Globus pallidus (tissue), 1 donor: ENCODE measurements at regions not wholly inside any gene's neighbourhood (a gene's known extent, or its start where the extent isn't known, plus 50 kb on each side); places are given as distances from the start of the nearest gene placed in this dataset.
A peak's percentile ranks its signal among the peaks of the same experiment; 100 is the strongest.

Experiments
- DNase-seq: peaks from one replicate; pipeline ENCODE4 v3.0.0-alpha.2; 2015; ENCODE audit warnings: low spot score

DNA sequence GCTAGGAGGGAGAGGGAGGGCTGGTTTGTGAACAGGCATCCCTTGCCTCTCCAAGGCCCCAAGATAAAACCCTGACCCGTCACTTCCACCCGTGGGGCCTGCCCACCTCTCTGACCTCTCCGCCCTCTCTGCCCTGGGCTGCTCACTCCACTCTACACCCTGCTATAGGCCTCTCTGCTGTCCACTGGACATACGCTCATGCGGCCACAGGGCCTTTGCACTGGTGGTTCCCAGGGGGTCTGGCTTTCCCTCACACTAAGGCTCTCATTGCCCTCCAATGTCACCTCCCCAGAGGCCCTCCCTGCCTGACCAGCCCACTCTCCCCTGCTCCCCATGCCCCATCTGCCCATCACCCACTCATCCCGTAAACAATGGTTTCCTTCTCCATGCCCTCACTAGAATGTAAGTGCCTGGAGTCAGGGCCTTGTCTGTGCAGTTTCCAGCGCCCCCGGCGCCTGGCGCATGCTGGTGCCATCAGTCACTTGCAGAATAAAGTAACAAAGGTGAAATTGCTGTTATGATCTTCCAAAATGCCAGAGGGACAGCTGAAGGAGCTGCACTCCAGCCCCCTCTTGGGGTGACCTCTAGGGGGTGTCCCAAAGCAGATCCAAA lies 73.6 kb downstream of the RFLNA start:
- DNase-seq: peak; percentile 59

DNA sequence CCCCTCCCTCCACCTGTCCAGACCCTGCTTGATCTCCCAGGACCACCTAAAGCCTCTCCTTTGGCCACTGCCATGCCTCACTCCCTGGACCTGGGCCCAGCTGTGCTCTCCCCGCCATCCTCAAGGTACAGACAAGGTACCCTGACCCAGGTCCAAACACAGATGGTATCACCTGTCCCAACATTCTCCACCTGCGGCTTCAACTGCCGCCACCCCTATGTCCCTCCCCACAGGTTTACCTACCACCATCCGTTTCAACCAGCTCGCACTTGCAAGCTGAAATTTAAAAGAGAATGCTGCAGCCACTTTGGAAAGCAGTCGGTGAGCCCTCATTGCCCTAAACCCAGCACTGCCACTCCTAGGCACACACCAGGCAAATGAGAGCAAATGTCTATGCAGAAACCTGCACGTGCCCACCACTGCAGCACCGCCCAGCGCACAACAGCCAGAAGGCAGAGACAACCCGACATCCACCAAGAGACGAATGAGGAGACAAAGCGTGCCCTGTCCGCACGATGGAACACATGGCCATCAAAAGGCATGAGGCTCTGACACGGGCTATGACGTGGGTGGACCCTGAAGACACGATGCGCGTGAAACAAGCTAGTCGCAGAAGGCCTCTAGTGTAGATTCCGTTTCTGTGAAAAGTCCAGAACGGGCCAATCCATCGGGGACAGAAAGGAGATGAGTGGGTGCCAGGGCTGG lies 71.0 kb downstream of the RFLNA start:
- peak; percentile 89 for DNase-seq
